HAP-1 (cell line): ENCODE measurements at regions not wholly inside any gene's neighbourhood (a gene's known extent, or its start where the extent isn't known, plus 50 kb on each side); places are given as distances from the start of the nearest gene placed in this dataset.
"Not testable (repeated sequence)": the region's sequence is repeated elsewhere in the genome, so short reads cannot be mapped to it uniquely, and the experiment has no call there.

ENCODE experiments used
- DNase-seq, 2 experiments: peaks; one replicate each; pipeline ENCODE4 v3.0.0-alpha.2; 2016 to 2020; ENCODE audit warnings: low spot score in 2 of 2
- H3K27me3 ChIP-seq: fragments of 250-450 bp; sonication (Bioruptor Pico); 2 replicates; pipeline ENCODE4 v1.5.1; 2020; ENCODE audit warnings: low read depth, mild to moderate bottlenecking, moderate library complexity
- H3K36me3 ChIP-seq: fragments of 250-450 bp; sonication (Bioruptor Pico); replicated peaks from 2 replicates; pipeline ENCODE4 v1.5.1; 2020; ENCODE audit warnings: mild to moderate bottlenecking
- H3K4me1 ChIP-seq: fragments of 250-450 bp; sonication (Bioruptor Pico); 2 replicates; pipeline ENCODE4 v1.5.1; 2020; ENCODE audit warnings: mild to moderate bottlenecking
- H3K4me3 ChIP-seq: fragments of 250-450 bp; sonication (Bioruptor Pico); 2 replicates; pipeline ENCODE4 v1.5.1; 2020; ENCODE audit warnings: mild to moderate bottlenecking, moderate library complexity
- H3K9me3 ChIP-seq: fragments of 250-450 bp; sonication (Bioruptor Pico); 2 replicates; pipeline ENCODE4 v1.5.1; 2020; ENCODE audit warnings: mild to moderate bottlenecking, moderate library complexity
- in situ Hi-C: fragments of 300-500 bp; cut with MboI; formaldehyde crosslinking; loops from 3 replicates; pipeline ENCODE4 v1.14.3; 2020; ENCODE audit warnings: low sequenced_read_pairs, inconsistent platforms, mixed read lengths

DNA sequence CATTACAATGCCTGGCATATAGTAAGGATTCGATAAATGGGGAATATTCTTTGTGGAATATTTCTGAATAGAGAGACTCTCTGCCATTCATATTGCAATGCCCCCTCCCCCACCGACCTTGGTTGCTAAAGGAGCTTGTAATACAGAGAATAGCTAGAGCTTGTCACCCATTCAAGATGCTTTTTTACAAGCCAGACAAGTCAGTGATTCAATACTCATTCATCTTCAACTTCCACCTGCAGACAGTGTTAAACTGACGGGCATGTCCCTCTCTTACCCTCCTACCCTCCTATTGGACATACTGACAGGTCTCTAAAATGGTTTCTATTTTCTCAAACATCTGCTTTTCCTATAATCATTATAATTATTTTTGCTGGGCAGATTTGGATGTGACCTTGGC lies 257.4 kb downstream of the KCNJ2 start:
- in situ Hi-C loops: no loop called here
- H3K27me3 ChIP-seq: no peaks in the 10 kb centered on the region
- DNase-seq: no peak
- H3K9me3 ChIP-seq: no peaks in the 10 kb centered on the region; the same call in 1 of the 2 replicates
- H3K4me1 ChIP-seq: no peaks in the 10 kb centered on the region
- H3K36me3 ChIP-seq: no peaks in the 10 kb centered on the region
- no peak overlapping the region for H3K4me3 ChIP-seq

DNA sequence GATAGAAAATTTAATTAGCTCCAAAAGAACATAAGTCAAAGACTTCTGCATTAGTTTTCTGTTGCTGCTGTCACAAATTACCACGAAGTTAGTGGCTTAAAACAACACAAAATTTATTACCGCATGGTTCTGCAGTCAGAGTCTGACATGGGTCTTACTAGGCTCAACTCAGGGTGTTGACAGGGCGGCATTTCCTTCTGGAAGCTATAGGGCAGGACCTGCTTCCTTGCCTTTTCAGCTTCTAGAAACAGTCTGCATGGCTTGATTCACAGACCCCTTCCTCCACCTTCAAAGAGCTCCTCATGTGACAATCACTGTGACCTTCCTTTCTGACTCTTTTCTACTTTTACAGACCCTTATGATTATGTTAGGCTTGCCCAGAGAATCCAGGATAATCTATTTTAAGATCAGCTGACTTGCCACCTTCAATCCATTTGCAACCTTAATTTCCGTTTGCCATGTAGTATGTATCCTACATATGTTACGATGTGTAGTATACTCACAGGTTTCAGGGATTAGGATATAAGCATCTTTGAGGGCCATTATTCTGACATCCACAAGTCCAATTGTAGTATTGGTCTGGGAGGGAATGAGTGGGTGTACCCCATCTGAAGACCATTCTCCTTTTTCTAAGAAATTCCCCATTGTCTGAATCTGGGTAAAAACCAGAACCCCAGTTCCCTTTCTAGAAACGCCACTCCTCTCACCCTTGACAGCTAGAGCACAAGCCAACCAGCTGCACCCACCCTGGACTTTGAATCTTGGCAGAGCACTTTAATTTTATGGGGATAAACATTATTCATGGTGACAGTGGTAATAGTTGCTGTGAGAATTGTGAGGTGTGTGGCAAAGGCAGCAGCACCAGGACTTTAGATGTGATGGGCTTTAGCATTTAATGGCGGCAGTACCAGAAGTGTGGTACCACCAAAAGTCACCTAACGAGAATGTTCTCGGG lies 265.5 kb downstream of the KCNJ2 start:
- no peaks in the 10 kb centered on the region for H3K27me3 ChIP-seq
- H3K36me3 ChIP-seq: no peaks in the 10 kb centered on the region
- H3K4me1 ChIP-seq: no peaks in the 10 kb centered on the region
- in situ Hi-C loops: no loop called here
- no peak for DNase-seq
- H3K4me3 ChIP-seq: no peak overlapping the region
- H3K9me3 ChIP-seq: no peaks in the 10 kb centered on the region

DNA sequence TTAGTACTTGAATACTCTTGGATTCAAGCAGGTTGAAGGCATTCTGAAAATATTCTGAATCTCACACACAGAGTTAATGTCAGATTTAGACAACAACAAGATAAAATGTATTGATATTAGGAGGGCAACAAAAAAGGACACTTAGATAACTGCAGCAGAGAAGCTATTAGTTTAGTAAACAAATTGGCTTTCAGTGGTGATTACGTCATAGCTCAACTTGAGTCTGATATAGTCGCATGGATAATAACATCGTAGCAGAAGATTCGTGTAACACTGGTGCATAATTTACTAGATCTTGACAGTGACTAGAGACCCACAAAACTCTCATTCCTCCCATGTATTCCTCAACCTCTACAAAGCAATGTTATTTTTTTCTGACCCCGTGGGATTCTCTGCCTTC lies 268.3 kb downstream of the KCNJ2 start:
- no peak for DNase-seq
- Histone ChIP-seq H3K27me3 (no peaks in the 10 kb centered on the region), H3K4me3 (no peak overlapping the region), H3K4me1 (no peaks in the 10 kb centered on the region), H3K36me3 (no peaks in the 10 kb centered on the region), H3K9me3 (no peaks in the 10 kb centered on the region)
- in situ Hi-C loops: no loop called here

GRCh38 chr17:70446446-70446845 lies 277.1 kb downstream of the KCNJ2 start:
- DNase-seq: no peak
- Histone ChIP-seq H3K36me3 (no peaks in the 10 kb centered on the region), H3K27me3 (no peaks in the 10 kb centered on the region), H3K9me3 (no peaks in the 10 kb centered on the region), H3K4me1 (no peaks in the 10 kb centered on the region), H3K4me3 (no peak overlapping the region)
- in situ Hi-C loops: no loop called here

- in situ Hi-C loops: no loop called here
- no peak overlapping the region for H3K4me3 ChIP-seq
- H3K4me1 ChIP-seq: no peaks in the 10 kb centered on the region
- H3K9me3 ChIP-seq: no peaks in the 10 kb centered on the region
- no peaks in the 10 kb centered on the region for H3K36me3 ChIP-seq
- no peak for DNase-seq
- H3K27me3 ChIP-seq: no peaks in the 10 kb centered on the region
Observed at GRCh38 chr17:70447588-70447987, 278.3 kb downstream of the KCNJ2 start.

DNA sequence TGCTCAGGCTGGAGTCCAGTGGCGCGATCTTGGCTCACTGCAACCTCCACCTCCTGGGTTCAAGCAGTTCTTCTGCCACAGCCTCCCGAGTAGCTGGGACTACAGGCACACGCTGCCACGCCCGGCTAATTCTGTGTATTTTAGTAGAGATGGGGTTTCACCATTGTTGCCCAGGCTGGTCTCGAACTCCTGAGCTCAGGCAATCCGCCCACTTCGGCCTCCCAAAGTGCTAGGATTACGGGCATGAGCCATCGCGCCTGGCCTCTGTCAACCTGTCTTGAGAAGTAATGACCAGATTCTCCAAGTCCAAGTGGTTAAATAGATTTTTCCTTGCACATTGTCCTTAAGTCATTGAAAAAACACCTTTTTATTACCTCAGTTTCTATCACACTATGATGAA lies 283.7 kb downstream of the KCNJ2 start:
- H3K27me3 ChIP-seq, H3K4me1 ChIP-seq, DNase-seq, H3K36me3 ChIP-seq, H3K9me3 ChIP-seq, in situ Hi-C loops, H3K4me3 ChIP-seq: not testable (repeated sequence)

GRCh38 chr17:70454377-70454776 lies 285.0 kb downstream of the KCNJ2 start:
- Histone ChIP-seq H3K4me1 (no peaks in the 10 kb centered on the region), H3K27me3 (no peaks in the 10 kb centered on the region), H3K4me3 (no peak overlapping the region), H3K36me3 (no peaks in the 10 kb centered on the region), H3K9me3 (no peaks in the 10 kb centered on the region)
- no peak for DNase-seq
- in situ Hi-C loops: no loop called here

- H3K36me3 ChIP-seq: no peaks in the 10 kb centered on the region
Observed at GRCh38 chr17:70454908-70455307, 285.6 kb downstream of the KCNJ2 start.

GRCh38 chr17:70464995-70465394 lies 295.7 kb downstream of the KCNJ2 start:
- in situ Hi-C loops: no loop called here
- DNase-seq: no peak
- H3K4me3 ChIP-seq: no peak overlapping the region

More at GRCh38 chr17:70454908-70455307, 285.6 kb downstream of the KCNJ2 start:
- in situ Hi-C loops: no loop called here
- Histone ChIP-seq H3K9me3 (no peaks in the 10 kb centered on the region), H3K4me1 (no peaks in the 10 kb centered on the region), H3K27me3 (no peaks in the 10 kb centered on the region), H3K4me3 (no peak overlapping the region)
- no peak for DNase-seq

DNA sequence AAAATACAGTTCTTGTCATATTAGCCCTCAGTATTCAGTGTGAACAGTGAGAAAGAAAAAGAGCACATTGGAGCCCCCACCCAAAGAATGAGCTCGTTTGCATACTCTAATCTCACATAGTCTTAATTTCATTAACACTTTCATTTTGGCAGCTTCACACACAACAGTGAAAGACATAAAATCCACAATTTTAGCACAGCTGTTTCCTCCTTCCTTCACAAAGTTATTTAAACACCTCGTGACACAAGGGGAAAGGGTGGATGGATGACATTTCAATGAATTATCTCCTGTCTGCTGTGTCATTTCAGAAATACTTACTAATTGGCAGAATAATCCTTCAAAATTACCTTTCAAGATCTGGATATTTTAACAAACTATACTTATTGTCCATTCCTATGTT lies 299.3 kb downstream of the KCNJ2 start:
- H3K4me3 ChIP-seq: no peak overlapping the region
- H3K27me3 ChIP-seq: no peaks in the 10 kb centered on the region
- H3K9me3 ChIP-seq: no peaks in the 10 kb centered on the region
- no peaks in the 10 kb centered on the region for H3K4me1 ChIP-seq
- no peak for DNase-seq
- H3K36me3 ChIP-seq: no peaks in the 10 kb centered on the region
- in situ Hi-C loops: no loop called here

More at GRCh38 chr17:70464995-70465394, 295.7 kb downstream of the KCNJ2 start:
- Histone ChIP-seq H3K4me1 (no peaks in the 10 kb centered on the region), H3K36me3 (no peaks in the 10 kb centered on the region), H3K9me3 (no peaks in the 10 kb centered on the region), H3K27me3 (no peaks in the 10 kb centered on the region)

DNA sequence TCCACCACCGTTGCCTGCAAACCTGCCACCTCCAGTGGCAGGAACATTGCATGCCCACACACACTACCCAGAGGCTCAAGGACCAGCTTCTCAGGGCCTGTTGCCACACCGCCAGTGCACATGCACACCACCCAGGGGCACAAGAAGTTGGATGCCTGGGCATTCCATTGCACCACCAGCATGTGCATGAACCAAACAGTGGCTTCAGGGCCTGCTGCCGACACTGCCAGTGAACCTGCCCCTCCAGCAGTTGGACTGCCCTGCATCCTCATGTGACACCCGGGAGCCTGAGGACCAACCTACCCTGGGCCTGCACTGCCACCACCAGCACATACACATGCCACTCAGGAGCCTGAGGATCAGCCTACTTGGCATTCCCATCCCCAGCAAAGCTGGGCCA lies 303.7 kb downstream of the KCNJ2 start:
- Histone ChIP-seq H3K4me1 (no peaks in the 10 kb centered on the region), H3K9me3 (no peaks in the 10 kb centered on the region), H3K4me3 (no peak overlapping the region), H3K36me3 (no peaks in the 10 kb centered on the region), H3K27me3 (no peaks in the 10 kb centered on the region)
- no peak for DNase-seq
- in situ Hi-C loops: no loop called here

DNA sequence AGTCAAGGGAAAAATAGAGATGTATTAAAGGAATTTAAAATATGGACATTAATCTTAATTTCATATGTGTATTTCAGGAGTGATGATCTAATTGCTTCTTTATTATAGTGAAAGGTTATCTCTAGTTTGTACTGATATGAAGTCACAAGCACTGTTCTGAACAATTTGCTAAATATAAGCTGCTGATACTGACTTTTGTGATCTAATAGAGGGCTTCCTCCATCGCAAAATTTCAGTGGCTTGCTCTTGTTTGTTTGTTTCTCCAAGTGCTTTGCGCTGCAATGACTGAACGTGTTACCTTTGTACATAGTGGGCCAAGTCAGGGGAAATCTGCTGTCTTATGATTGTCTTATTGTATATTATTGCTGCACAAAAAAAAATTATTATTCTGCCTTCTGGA lies 307.0 kb downstream of the KCNJ2 start:
- H3K4me1 ChIP-seq: no peaks in the 10 kb centered on the region
- in situ Hi-C loops: no loop called here
- H3K9me3 ChIP-seq: no peaks in the 10 kb centered on the region
- no peaks in the 10 kb centered on the region for H3K27me3 ChIP-seq
- no peak overlapping the region for H3K4me3 ChIP-seq
- H3K36me3 ChIP-seq: no peaks in the 10 kb centered on the region
- no peak for DNase-seq

DNA sequence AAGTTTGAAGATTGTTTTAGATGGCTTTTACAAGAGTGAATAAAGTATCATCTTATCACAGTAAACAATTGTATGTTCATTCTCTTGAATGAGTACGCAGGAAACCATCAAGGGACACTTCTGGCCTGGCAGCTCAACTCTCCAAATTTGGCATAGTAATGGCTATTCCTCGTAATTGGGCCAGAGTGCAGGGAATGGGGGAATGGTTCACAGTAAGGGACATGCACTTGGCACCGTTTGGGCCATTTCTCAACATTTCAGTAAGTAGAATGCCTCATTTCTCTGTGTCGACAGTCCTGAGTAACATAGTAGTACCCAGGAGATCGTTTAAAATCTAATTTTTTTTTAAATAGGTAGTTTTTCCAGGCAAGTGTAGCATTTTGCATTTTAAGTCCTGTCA lies 309.6 kb downstream of the KCNJ2 start:
- H3K4me3 ChIP-seq: no peak overlapping the region
- in situ Hi-C loops: no loop called here
- H3K36me3 ChIP-seq: no peaks in the 10 kb centered on the region
- H3K27me3 ChIP-seq: no peaks in the 10 kb centered on the region
- DNase-seq: no peak
- no peaks in the 10 kb centered on the region; the same call in 1 of the 2 replicates for H3K9me3 ChIP-seq
- no peaks in the 10 kb centered on the region for H3K4me1 ChIP-seq

DNA sequence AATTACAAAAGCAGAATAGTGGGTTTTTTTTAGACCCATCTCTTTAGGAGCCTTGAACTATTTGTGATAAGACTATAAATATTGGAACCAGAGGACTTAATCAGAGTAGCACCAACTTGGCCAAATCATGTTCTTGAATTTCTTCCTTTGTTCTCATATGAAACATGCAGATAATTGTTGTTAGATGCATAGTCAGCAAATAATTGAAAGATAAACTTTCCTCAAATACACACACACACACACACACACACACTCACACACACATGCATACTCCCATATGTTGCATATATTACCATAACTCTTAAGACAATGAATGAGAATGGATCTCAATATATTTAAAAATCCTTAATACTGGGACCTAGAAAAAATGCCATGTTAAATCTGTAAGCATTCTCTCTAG lies 310.4 kb downstream of the KCNJ2 start:
- DNase-seq: no peak
- in situ Hi-C loops: no loop called here

More for the DNA sequence above, 310.4 kb downstream of the KCNJ2 start:
- no peaks in the 10 kb centered on the region for H3K4me1 ChIP-seq
- no peaks in the 10 kb centered on the region for H3K36me3 ChIP-seq
- no peaks in the 10 kb centered on the region for H3K27me3 ChIP-seq
- H3K9me3 ChIP-seq: no peaks in the 10 kb centered on the region; the same call in 1 of the 2 replicates
- H3K4me3 ChIP-seq: no peak overlapping the region
